H1 (cell line): ENCODE measurements at regions not wholly inside any gene's neighbourhood (a gene's known extent, or its start where the extent isn't known, plus 50 kb on each side); places are given as distances from the start of the nearest gene placed in this dataset.

ENCODE experiments used
- CTCF ChIA-PET: fragments of 300-600 bp; sonication (Branson Sonifier 250); formaldehyde crosslinking; loops from one replicate; lab custom pipeline; 2021; ENCODE audit not compliant: partially characterized antibody; lab: Charles Lee
- POLR2A ChIA-PET: fragments of 300-600 bp; sonication (Branson Sonifier 250); formaldehyde crosslinking; loops from one replicate; lab custom pipeline; 2021; ENCODE audit warnings: inconsistent platforms; ENCODE audit not compliant: partially characterized antibody; lab: Charles Lee
- DNase-seq, 2 experiments: peaks; one replicate each; pipeline versions ENCODE4 v3.0.0 to v3.0.0-alpha.2; 2010 to 2022; ENCODE audit warnings: low spot score in 2 of 2, low read depth in 1 of 2, mixed read lengths in 1 of 2
- FAIRE-seq: peaks from 2 replicates; lab custom pipeline; 2011; peaks lifted over from hg19 to GRCh38; lab: Jason Lieb, UNC
- H2AFZ ChIP-seq: 2 replicates; pipeline ENCODE4 v1.8.1; 2012; ENCODE audit warnings: low read length, inconsistent platforms
- H2AK5ac ChIP-seq: 2 replicates; pipeline ENCODE4 v1.6.1; 2013; ENCODE audit warnings: low read depth, low read length
- H2BK120ac ChIP-seq: replicated peaks from 2 replicates; pipeline ENCODE3; 2013; ENCODE audit warnings: low read depth, low read length, inconsistent platforms
- H2BK12ac ChIP-seq: 2 replicates; pipeline ENCODE4 v1.6.1; 2013; ENCODE audit warnings: low read depth, low read length
- H2BK15ac ChIP-seq: 2 replicates; pipeline ENCODE4 v1.6.1; 2013; ENCODE audit warnings: low read length
- H2BK20ac ChIP-seq: 2 replicates; pipeline ENCODE4 v1.6.1; 2013; ENCODE audit warnings: low read length
- H2BK5ac ChIP-seq: 2 replicates; pipeline ENCODE4 v1.6.1; 2013; ENCODE audit warnings: low read depth, low read length
- H3K14ac ChIP-seq: 2 replicates; pipeline ENCODE4 v1.6.1; 2013; ENCODE audit warnings: inconsistent platforms; ENCODE audit not compliant: insufficient read length
- H3K18ac ChIP-seq: 2 replicates; pipeline ENCODE4 v1.6.1; 2013; ENCODE audit warnings: low read length; ENCODE audit errors: extremely low read depth
- H3K23ac ChIP-seq: 2 replicates; pipeline ENCODE4 v1.6.1; 2013; ENCODE audit warnings: inconsistent platforms; ENCODE audit not compliant: insufficient read length
- H3K23me2 ChIP-seq: 2 replicates; pipeline ENCODE4 v1.6.1; 2013; ENCODE audit warnings: low read depth, low read length
- H3K27ac ChIP-seq: 2 replicates; pipeline ENCODE4 v1.6.1; 2011; ENCODE audit warnings: low read depth, low read length, inconsistent platforms
- H3K27me3 ChIP-seq, 4 experiments: replicated peaks in 1 of 4; 1 replicate in 1 of 4; 2 replicates in 3 of 4; pipeline versions ENCODE4 v1.6.1 to v1.8.1; 2011 to 2013; ENCODE audit warnings: low read length in 3 of 4, mild to moderate bottlenecking in 3 of 4, inconsistent platforms in 2 of 4, mixed read lengths in 2 of 4, moderate library complexity in 1 of 4; ENCODE audit not compliant: control insufficient read depth in 3 of 4, insufficient read depth in 3 of 4; ENCODE audit errors: extremely low read depth in 1 of 4
- H3K36me3 ChIP-seq, 4 experiments: 2 replicates each; pipeline versions ENCODE4 v1.6.1 to v1.8.1; 2011 to 2013; ENCODE audit warnings: mild to moderate bottlenecking in 4 of 4, low read length in 3 of 4, moderate library complexity in 2 of 4, control low read depth in 1 of 4, inconsistent platforms in 1 of 4; ENCODE audit not compliant: insufficient read depth in 4 of 4, control insufficient read depth in 2 of 4
- H3K4ac ChIP-seq: replicated peaks from 2 replicates; pipeline ENCODE3; 2013; ENCODE audit warnings: low read length, low read depth, mixed read lengths, inconsistent platforms; ENCODE audit not compliant: insufficient read length
- H3K4me1 ChIP-seq, 4 experiments: replicated peaks in 1 of 4; 1 replicate in 1 of 4; 2 replicates in 3 of 4; pipeline versions ENCODE4 v1.6.1 to v1.8.1; 2011 to 2013; ENCODE audit warnings: low read length in 3 of 4, inconsistent platforms in 2 of 4, mixed read lengths in 1 of 4; ENCODE audit not compliant: insufficient read depth in 4 of 4, control insufficient read depth in 3 of 4
- H3K4me2 ChIP-seq, 2 experiments: 2 replicates each; pipeline versions ENCODE4 v1.6.1 to v1.8.1; 2011 to 2013; ENCODE audit warnings: low read depth in 2 of 2, low read length in 2 of 2, control low read depth in 1 of 2, inconsistent platforms in 1 of 2, mild to moderate bottlenecking in 1 of 2; ENCODE audit not compliant: insufficient read depth in 1 of 2
- H3K4me3 ChIP-seq, 4 experiments: fragments of 200-600, 300-600 bp in 1 of 4; sonication (generic), shearing (Covaris generic), sonication (Bioruptor Twin) in 1 of 4; 2 replicates each; pipeline versions ENCODE4 v1.5.1 to v1.8.1; 2011 to 2016; ENCODE audit warnings: low read length in 4 of 4, low read depth in 3 of 4, control low read depth in 2 of 4, inconsistent platforms in 2 of 4, mild to moderate bottlenecking in 2 of 4, mixed read lengths in 1 of 4, moderate library complexity in 1 of 4; ENCODE audit not compliant: insufficient read depth in 2 of 4; ENCODE audit errors: extremely low read depth in 1 of 4
- H3K56ac ChIP-seq: replicated peaks from 2 replicates; pipeline ENCODE3; 2013; ENCODE audit warnings: low read depth, mild to moderate bottlenecking, mixed read lengths, low read length, inconsistent platforms; ENCODE audit not compliant: insufficient read length
- H3K79me1 ChIP-seq: 2 replicates; pipeline ENCODE4 v1.6.1; 2013; ENCODE audit warnings: low read depth, low read length, control low read depth
- H3K79me2 ChIP-seq, 2 experiments: 2 replicates each; pipeline versions ENCODE4 v1.6.1 to v1.8.1; 2012 to 2013; ENCODE audit warnings: low read length in 2 of 2, mild to moderate bottlenecking in 2 of 2, inconsistent platforms in 1 of 2; ENCODE audit not compliant: insufficient read depth in 2 of 2, control insufficient read depth in 1 of 2
- H3K9ac ChIP-seq, 4 experiments: replicated peaks in 1 of 4; 1 replicate in 1 of 4; 2 replicates in 3 of 4; pipeline versions ENCODE4 v1.6.1 to v1.8.1; 2011 to 2013; ENCODE audit warnings: low read depth in 3 of 4, low read length in 3 of 4, control low read depth in 2 of 4, mild to moderate bottlenecking in 2 of 4, moderate library complexity in 2 of 4, inconsistent platforms in 1 of 4; ENCODE audit errors: extremely low read depth in 1 of 4
- H3K9me3 ChIP-seq, 2 experiments: 2 replicates each; pipeline versions ENCODE4 v1.6.1 to v1.8.1; 2012 to 2013; ENCODE audit warnings: mild to moderate bottlenecking in 2 of 2, moderate library complexity in 2 of 2, control low read depth in 1 of 2, inconsistent platforms in 1 of 2, low read depth in 1 of 2, low read length in 1 of 2, mixed read lengths in 1 of 2; ENCODE audit not compliant: insufficient read depth in 2 of 2
- H4K20me1 ChIP-seq, 2 experiments: replicated peaks in 1 of 2; 2 replicates each; pipeline versions ENCODE3 to v1.8.1; 2011 to 2013; ENCODE audit warnings: inconsistent platforms in 2 of 2, low read length in 2 of 2, mild to moderate bottlenecking in 1 of 2; ENCODE audit not compliant: insufficient read depth in 2 of 2, control insufficient read depth in 1 of 2
- H4K5ac ChIP-seq: 2 replicates; pipeline ENCODE4 v1.6.1; 2013; ENCODE audit warnings: low read length, low read depth, mixed read lengths, inconsistent platforms; ENCODE audit not compliant: insufficient read length
- H4K8ac ChIP-seq: 2 replicates; pipeline ENCODE4 v1.8.0; 2013; ENCODE audit warnings: mild to moderate bottlenecking, moderate library complexity, low read length, inconsistent platforms; ENCODE audit not compliant: insufficient read depth; ENCODE audit errors: extremely low read depth
- H4K91ac ChIP-seq: replicated peaks from 2 replicates; pipeline ENCODE3; 2013; ENCODE audit warnings: low read length, mixed read lengths, inconsistent platforms; ENCODE audit not compliant: insufficient read length
- BRCA1 ChIP-seq: IDR thresholded peaks from 2 replicates; pipeline ENCODE4 v1.6.1; 2012; ENCODE audit warnings: low read depth, low read length, improper control_type of control experiment
- EZH2 ChIP-seq: fragments of 200-600 bp; sonication (generic); IDR thresholded peaks from 2 replicates; pipeline ENCODE4 v1.7.1; 2012; ENCODE audit warnings: low read depth, mild to moderate bottlenecking, moderate library complexity, low read length, inconsistent platforms; ENCODE audit not compliant: severe bottlenecking
- JUN ChIP-seq: IDR thresholded peaks from 2 replicates; pipeline ENCODE4 v1.6.1; 2011; ENCODE audit warnings: low read depth, mild to moderate bottlenecking, improper control_type of control experiment, low read length
- JUND ChIP-seq: IDR thresholded peaks from 2 replicates; pipeline ENCODE4 v1.6.1; 2011; ENCODE audit warnings: mild to moderate bottlenecking, improper control_type of control experiment, low read length
- MAFK ChIP-seq: IDR thresholded peaks from 2 replicates; pipeline ENCODE4 v1.6.1; 2012; ENCODE audit warnings: low read depth, mild to moderate bottlenecking, improper control_type of control experiment, low read length
- MAX ChIP-seq: IDR thresholded peaks from 2 replicates; pipeline ENCODE4 v1.6.1; 2012; ENCODE audit warnings: inconsistent platforms
- POLR2A ChIP-seq, 2 experiments: IDR thresholded peaks; 1 replicate in 1 of 2; 2 replicates in 1 of 2; pipeline ENCODE4 v1.6.1; 2011; ENCODE audit warnings: low read depth in 2 of 2, low read length in 2 of 2, mild to moderate bottlenecking in 2 of 2; ENCODE audit errors: control extremely low read depth in 1 of 2
- POLR2AphosphoS5 ChIP-seq: IDR thresholded peaks from 2 replicates; pipeline ENCODE4 v1.6.1; 2011; ENCODE audit warnings: low read depth, low read length
- RAD21 ChIP-seq, 2 experiments: IDR thresholded peaks in 1 of 2; conservative IDR thresholded peaks in 1 of 2; 2 replicates each; pipeline ENCODE4 v1.6.1; 2011; ENCODE audit warnings: low read depth in 2 of 2, low read length in 2 of 2, improper control_type of control experiment in 1 of 2, inconsistent platforms in 1 of 2, mild to moderate bottlenecking in 1 of 2, moderate library complexity in 1 of 2
- SP1 ChIP-seq: IDR thresholded peaks from 2 replicates; pipeline ENCODE4 v1.6.1; 2011; ENCODE audit warnings: low read depth, low read length
- SP4 ChIP-seq: IDR thresholded peaks from 2 replicates; pipeline ENCODE4 v1.6.1; 2012; ENCODE audit warnings: low read length, inconsistent platforms
- SRF ChIP-seq: IDR thresholded peaks from 2 replicates; pipeline ENCODE4 v1.6.1; 2011; ENCODE audit warnings: mild to moderate bottlenecking, low read depth, low read length, moderate library complexity
- TEAD4 ChIP-seq: IDR thresholded peaks from 2 replicates; pipeline ENCODE4 v1.6.1; 2012; ENCODE audit warnings: low read depth, low read length, inconsistent platforms, mixed read lengths
- ZNF274 ChIP-seq: IDR thresholded peaks from 2 replicates; pipeline ENCODE4 v1.7.0; 2012; ENCODE audit warnings: low read length, borderline replicate concordance; ENCODE audit errors: extremely low read depth
- WGBS, 2 experiments: shearing (Covaris generic) in 1 of 2; methylation state at CpG; one replicate each; pipeline versions ENCODE4 v1.1.6 to v1.1.7; 2013 to 2015; ENCODE audit warnings: low lambda C conversion rate in 2 of 2, mixed read lengths in 2 of 2, inconsistent platforms in 1 of 2, low coverage in 1 of 2, missing lambda C conversion rate in 1 of 2; ENCODE audit not compliant: insufficient replicate concordance in 2 of 2, insufficient coverage in 1 of 2, insufficient read length in 1 of 2; ENCODE audit errors: extremely low coverage in 1 of 2, missing lambda C conversion rate in 1 of 2; 5-methylcytosine and 5-hydroxymethylcytosine counted together

- FAIRE-seq: no peak
Measured at GRCh38 chr5:167770461-167770860, 521.0 kb upstream of the WWC1 start.

More at GRCh38 chr5:167770461-167770860, 521.0 kb upstream of the WWC1 start:
- no peak overlapping the region for H3K9ac ChIP-seq
- H3K27ac ChIP-seq: no peak overlapping the region
- no peak overlapping the region for H3K4ac ChIP-seq
- no peak overlapping the region for H2AK5ac ChIP-seq
- no peak for DNase-seq
- H3K4me2 ChIP-seq: no peak overlapping the region
- H3K4me1 ChIP-seq: peaks cover 0 to 2% (median 0%) of the 10 kb centered on the region in 4 experiments; a peak in 3 of 7 replicates
- no peak overlapping the region for H2AFZ ChIP-seq
- H2BK120ac ChIP-seq: no peak overlapping the region
- H3K79me1 ChIP-seq: no peaks in the 10 kb centered on the region
- H3K4me3 ChIP-seq: no peak overlapping the region
- no peak overlapping the region for H4K91ac ChIP-seq
- ChIA-PET CTCF (no interaction called here), POLR2A (no interaction called here)
- no peak overlapping the region for H3K18ac ChIP-seq
- H4K5ac ChIP-seq: no peak overlapping the region
- H4K8ac ChIP-seq: no peak overlapping the region
- TF ChIP-seq MAFK (no peak), POLR2A (IDR thresholded peaks at IDR 0.05; ENCODE audit: control extremely low read depth in 1 of 2, low read depth in 2 of 2, low read length in 2 of 2) (no peak), MAX (no peak), JUN (no peak), SP1 (no peak), RAD21 (IDR thresholded peaks at IDR 0.05 in 1 of 2, conservative IDR thresholded peaks at IDR 0.05 in 1 of 2; ENCODE audit: low read depth in 2 of 2, low read length in 2 of 2) (no peak), SP4 (no peak), TEAD4 (no peak), SRF (no peak), ZNF274 (no peak), POLR2AphosphoS5 (no peak), EZH2 (no peak), JUND (no peak), BRCA1 (no peak)
- H2BK15ac ChIP-seq: no peak overlapping the region
- no peaks in the 10 kb centered on the region for H3K27me3 ChIP-seq
- no peak overlapping the region for H2BK5ac ChIP-seq
- H3K36me3 ChIP-seq: no peaks in the 10 kb centered on the region
- no peaks in the 10 kb centered on the region for H3K23me2 ChIP-seq
- H2BK12ac ChIP-seq: no peak overlapping the region
- H3K23ac ChIP-seq: no peak overlapping the region
- H3K14ac ChIP-seq: no peak overlapping the region
- no peaks in the 10 kb centered on the region for H3K79me2 ChIP-seq
- no peaks in the 10 kb centered on the region for H4K20me1 ChIP-seq
- H3K9me3 ChIP-seq: no peaks in the 10 kb centered on the region; a peak in 1 of 4 replicates
- WGBS, 2 experiments: 90% methylated on average over 5 of the region's 5 CpGs; no CpG with 5 or more reads in 1 of the 2 experiments
- H2BK20ac ChIP-seq: no peak overlapping the region
- H3K56ac ChIP-seq: no peak overlapping the region
